HCT116 (cell line): ENCODE measurements at regions not wholly inside any gene's neighbourhood (a gene's known extent, or its start where the extent isn't known, plus 50 kb on each side); places are given as distances from the start of the nearest gene placed in this dataset.

ENCODE experiments used
- ATAC-seq: fragments of 200-7000 bp; cut with Tn5 transposase; 2 replicates; pipeline ENCODE4 v1.9.1; 2020; ENCODE audit warnings: mild to moderate bottlenecking, moderate library complexity
- BruUV-seq: library from RNA; stranded (reverse); fragments of 400-500 nt; replicated peaks from 2 replicates; lab custom pipeline; 2021; lab: Mats Ljungman, UMichigan
- CTCF ChIA-PET: fragments of 300-600 bp; sonication (Branson Sonifier 250); formaldehyde crosslinking; loops from one replicate; lab custom pipeline; 2021; ENCODE audit warnings: antibody characterized with exemption; lab: Charles Lee
- POLR2A ChIA-PET: fragments of 300-600, 350-600 bp; sonication (Branson Sonifier 250); formaldehyde crosslinking; loops from one replicate; lab custom pipeline; 2021; ENCODE audit warnings: antibody characterized with exemption; lab: Charles Lee
- RAD21 ChIA-PET, 2 experiments: fragments of 300-600 bp; sonication (Branson Sonifier 250); formaldehyde crosslinking; loops; one replicate each; lab custom pipeline; 2023; ENCODE audit warnings: low total read pairs in 2 of 2; ENCODE audit not compliant: uncharacterized antibody in 2 of 2, unreplicated experiment in 2 of 2, low non-redundant PET in 1 of 2; lab: Charles Lee
- DNase-seq: peaks from one replicate; pipeline ENCODE4 v3.0.0-alpha.2; 2010; ENCODE audit warnings: low read depth, low spot score
- H2AFZ ChIP-seq: fragments of 200-600 bp; shearing (Covaris generic), sonication (generic); 2 replicates; pipeline ENCODE4 v1.6.1; 2017; ENCODE audit warnings: low read depth, mixed run types, mixed read lengths, antibody characterized with exemption, low read length; ENCODE audit not compliant: poor library complexity, severe bottlenecking
- H3K27ac ChIP-seq: 2 replicates; pipeline ENCODE4 v1.5.1; 2012; ENCODE audit warnings: low read depth, low read length
- H3K27me3 ChIP-seq: fragments of 200-600 bp; sonication (generic); 2 replicates; pipeline ENCODE4 v1.6.1; 2016; ENCODE audit warnings: mixed run types, low read length, mixed read lengths; ENCODE audit not compliant: insufficient read depth
- H3K36me3 ChIP-seq, 2 experiments: fragments of 200-500 bp in 1 of 2; fragments of 200-600 bp in 1 of 2; sonication (Bioruptor generic) in 1 of 2; sonication (generic) in 1 of 2; 2 replicates each; pipeline versions ENCODE4 v1.5.1 to v1.6.1; 2014 to 2016; ENCODE audit warnings: low read length in 2 of 2, inconsistent platforms in 1 of 2, mixed read lengths in 1 of 2, mixed run types in 1 of 2; ENCODE audit not compliant: insufficient read depth in 2 of 2, control insufficient read depth in 1 of 2
- H3K4me1 ChIP-seq, 2 experiments: fragments of 200-600 bp in 1 of 2; sonication (generic) in 1 of 2; 2 replicates each; pipeline versions ENCODE4 v1.5.1 to v1.6.1; 2012 to 2017; ENCODE audit warnings: low read length in 2 of 2, inconsistent platforms in 1 of 2, mild to moderate bottlenecking in 1 of 2, mixed read lengths in 1 of 2, mixed run types in 1 of 2, moderate library complexity in 1 of 2; ENCODE audit not compliant: insufficient read depth in 2 of 2, control insufficient read depth in 1 of 2
- H3K4me2 ChIP-seq: fragments of 200-600 bp; sonication (generic); 2 replicates; pipeline ENCODE4 v1.6.1; 2017; ENCODE audit warnings: mixed run types, low read length, mixed read lengths
- H3K4me3 ChIP-seq, 2 experiments: fragments of 200-600 bp in 1 of 2; sonication (generic) in 1 of 2; replicated peaks in 1 of 2; 2 replicates each; pipeline ENCODE4 v1.5.1; 2011 to 2016; ENCODE audit warnings: low read length in 2 of 2, control low read depth in 1 of 2, low read depth in 1 of 2, mild to moderate bottlenecking in 1 of 2, mixed read lengths in 1 of 2, mixed run types in 1 of 2
- H3K79me2 ChIP-seq: fragments of 200-600 bp; sonication (generic); 2 replicates; pipeline ENCODE4 v1.6.1; 2017; ENCODE audit warnings: mild to moderate bottlenecking, mixed run types, low read length, moderate library complexity, mixed read lengths; ENCODE audit not compliant: insufficient read depth
- H3K9ac ChIP-seq: fragments of 200-600 bp; sonication (generic); 2 replicates; pipeline ENCODE4 v1.6.1; 2016; ENCODE audit warnings: low read length, mixed read lengths
- H3K9me2 ChIP-seq: fragments of 200-600 bp; sonication (generic), shearing (Covaris generic); 2 replicates; pipeline ENCODE4 v1.6.1; 2017; ENCODE audit warnings: mixed run types, mild to moderate bottlenecking, moderate library complexity; ENCODE audit not compliant: insufficient read depth
- H3K9me3 ChIP-seq, 2 experiments: fragments of 200-500 bp in 1 of 2; fragments of 200-600 bp in 1 of 2; sonication (Bioruptor generic) in 1 of 2; sonication (generic) in 1 of 2; 2 replicates each; pipeline ENCODE4 v1.6.1; 2014 to 2017; ENCODE audit warnings: low read length in 2 of 2, mixed read lengths in 2 of 2, inconsistent platforms in 1 of 2, low read depth in 1 of 2, mild to moderate bottlenecking in 1 of 2, mixed run types in 1 of 2, moderate library complexity in 1 of 2; ENCODE audit not compliant: control insufficient read depth in 1 of 2, insufficient read depth in 1 of 2
- H4K20me1 ChIP-seq: fragments of 200-600 bp; sonication (generic), shearing (Covaris generic); 2 replicates; pipeline ENCODE4 v1.6.1; 2017; ENCODE audit warnings: mixed run types, mild to moderate bottlenecking, moderate library complexity; ENCODE audit not compliant: insufficient read depth
- ATF3 ChIP-seq: IDR thresholded peaks from 2 replicates; pipeline ENCODE4 v1.6.1; 2012
- CBX3 ChIP-seq: IDR thresholded peaks from 2 replicates; pipeline ENCODE4 v1.6.1; 2012; ENCODE audit warnings: low read depth
- CEBPB ChIP-seq: IDR thresholded peaks from 2 replicates; pipeline ENCODE4 v1.6.1; 2012; ENCODE audit warnings: low read depth
- CTCF ChIP-seq, 3 experiments: fragments of 200-600 bp in 1 of 3; sonication (generic) in 1 of 3; IDR thresholded peaks in 2 of 3; conservative IDR thresholded peaks in 1 of 3; 2 replicates each; pipeline ENCODE4 v1.5.1; 2012 to 2017; ENCODE audit warnings: low read depth in 2 of 3, low read length in 2 of 3, antibody characterized with exemption in 1 of 3, borderline replicate concordance in 1 of 3, control low read depth in 1 of 3, mild to moderate bottlenecking in 1 of 3, mixed read lengths in 1 of 3, mixed run types in 1 of 3, moderate library complexity in 1 of 3; ENCODE audit not compliant: insufficient read depth in 1 of 3
- EGR1 ChIP-seq: IDR thresholded peaks from 2 replicates; pipeline ENCODE4 v1.6.1; 2012; ENCODE audit warnings: low read depth
- ELF1 ChIP-seq: IDR thresholded peaks from 2 replicates; pipeline ENCODE4 v1.6.1; 2012; ENCODE audit warnings: low read depth, borderline replicate concordance
- EZH2 ChIP-seq: fragments of 200-600 bp; sonication (generic); IDR thresholded peaks from 2 replicates; pipeline ENCODE4 v1.6.1; 2017; ENCODE audit warnings: antibody characterized with exemption, mixed run types
- EZH2phosphoT487 ChIP-seq: fragments of 200-600 bp; IDR thresholded peaks from 2 replicates; pipeline ENCODE4 v1.6.1; 2018; ENCODE audit warnings: antibody characterized with exemption, borderline replicate concordance
- JUND ChIP-seq: IDR thresholded peaks from 2 replicates; pipeline ENCODE4 v1.6.1; 2012
- MAX ChIP-seq: IDR thresholded peaks from 2 replicates; pipeline ENCODE4 v1.6.1; 2012
- POLR2A ChIP-seq: IDR thresholded peaks from 2 replicates; pipeline ENCODE4 v1.7.0; 2011; ENCODE audit warnings: borderline replicate concordance; ENCODE audit not compliant: insufficient read depth, insufficient read length; ENCODE audit errors: extremely low read depth
- POLR2AphosphoS5 ChIP-seq: IDR thresholded peaks from 2 replicates; pipeline ENCODE4 v1.6.1; 2011; ENCODE audit warnings: mild to moderate bottlenecking, low read depth, low read length, moderate library complexity
- RAD21 ChIP-seq: IDR thresholded peaks from 2 replicates; pipeline ENCODE4 v1.6.1; 2012; ENCODE audit warnings: low read depth, mild to moderate bottlenecking
- SIN3A ChIP-seq: IDR thresholded peaks from 2 replicates; pipeline ENCODE4 v1.6.1; 2012; ENCODE audit warnings: low read depth
- SP1 ChIP-seq: IDR thresholded peaks from 2 replicates; pipeline ENCODE4 v1.6.1; 2012; ENCODE audit warnings: low read depth
- TCF7L2 ChIP-seq: IDR thresholded peaks from 2 replicates; pipeline ENCODE4 v1.7.0; 2011; ENCODE audit warnings: borderline replicate concordance, inconsistent platforms; ENCODE audit not compliant: insufficient read depth, insufficient read length; ENCODE audit errors: extremely low read depth
- ZBTB33 ChIP-seq: IDR thresholded peaks from 2 replicates; pipeline ENCODE4 v1.6.1; 2011; ENCODE audit warnings: mild to moderate bottlenecking, low read length, moderate library complexity; ENCODE audit not compliant: insufficient replicate concordance; ENCODE audit errors: extremely low read depth
- ZNF274 ChIP-seq: fragments of 200-500 bp; sonication (Bioruptor generic); IDR thresholded peaks from 2 replicates; pipeline ENCODE4 v1.6.1; 2014; ENCODE audit warnings: mild to moderate bottlenecking, low read depth, low read length, inconsistent platforms
- intact Hi-C: fragments of 100-400 bp; cut with micrococcal nuclease; formaldehyde crosslinking; loops from 2 replicates; pipeline ENCODE4 v1.10.0; 2022

- TF ChIP-seq ZNF274 (no peak), ATF3 (no peak), EGR1 (no peak)
These were observed 393.5 kb downstream of the SATB2 start (continued) for GRCh38 chr2:199064201-199064600.

- H3K9me3 ChIP-seq, result no peaks in the 10 kb centered on the region
- H3K79me2 ChIP-seq, result no peaks in the 10 kb centered on the region
- ChIA-PET RAD21 (no interaction called here), CTCF (no interaction called here)
- no peaks in the 10 kb centered on the region for H4K20me1 ChIP-seq
- no peak overlapping the region for H3K4me3 ChIP-seq
- TF ChIP-seq POLR2A (no peak), POLR2AphosphoS5 (no peak), ZNF274 (no peak), TCF7L2 (no peak), MAX (no peak), SP1 (no peak), RAD21 (no peak), EGR1 (no peak), EZH2phosphoT487 (no peak), CTCF (IDR thresholded peaks at IDR 0.05 in 2 of 3, conservative IDR thresholded peaks at IDR 0.05 in 1 of 3; ENCODE audit: borderline replicate concordance in 1 of 3, insufficient read depth in 1 of 3, low read depth in 2 of 3, low read length in 2 of 3) (no peak), EZH2 (no peak), ATF3 (no peak), JUND (no peak), CBX3 (no peak), SIN3A (no peak), ELF1 (no peak), CEBPB (no peak), ZBTB33 (no peak)
- TF ChIP-seq, all 23 proteins: peak for 0
- POLR2A ChIA-PET, result no interaction called here
- Histone ChIP-seq H2AFZ (no peak overlapping the region), H3K27ac (no peak overlapping the region), H3K27me3 (no peaks in the 10 kb centered on the region), H3K4me2 (no peak overlapping the region), H3K36me3 (no peaks in the 10 kb centered on the region), H3K9ac (no peak overlapping the region), H3K9me2 (no peaks in the 10 kb centered on the region), H3K4me1 (no peaks in the 10 kb centered on the region)
- BruUV-seq, result no TSS peak
- no peak for DNase-seq
- intact Hi-C loops, result no loop called here
- no peak for ATAC-seq
These were observed 399.8 kb downstream of the SATB2 start for GRCh38 chr2:199057936-199058335.
